Astrocyte of the spinal cord (primary cell): ENCODE measurements at regions not wholly inside any gene's neighbourhood (a gene's known extent, or its start where the extent isn't known, plus 50 kb on each side); places are given as distances from the start of the nearest gene placed in this dataset.

Experiments used
- DNase-seq: peaks from one replicate; pipeline ENCODE4 v3.0.0; 2011; ENCODE audit warnings: low read depth, low spot score
- H3K4me3 ChIP-seq: 2 replicates; pipeline ENCODE4 v1.5.1; 2011; ENCODE audit warnings: low read depth, mild to moderate bottlenecking, low read length, moderate library complexity
- in situ Hi-C: cut with HindIII; loops from 2 replicates; pipeline ENCODE4 v1.10.0; 2017; ENCODE audit warnings: low sequenced_read_pairs
- TF ChIP-seq, protein P1 (sequence below): IDR thresholded peaks from 2 replicates; pipeline ENCODE4 v1.5.1; 2012; ENCODE audit warnings: low read depth, mild to moderate bottlenecking, low read length, inconsistent platforms

DNA sequence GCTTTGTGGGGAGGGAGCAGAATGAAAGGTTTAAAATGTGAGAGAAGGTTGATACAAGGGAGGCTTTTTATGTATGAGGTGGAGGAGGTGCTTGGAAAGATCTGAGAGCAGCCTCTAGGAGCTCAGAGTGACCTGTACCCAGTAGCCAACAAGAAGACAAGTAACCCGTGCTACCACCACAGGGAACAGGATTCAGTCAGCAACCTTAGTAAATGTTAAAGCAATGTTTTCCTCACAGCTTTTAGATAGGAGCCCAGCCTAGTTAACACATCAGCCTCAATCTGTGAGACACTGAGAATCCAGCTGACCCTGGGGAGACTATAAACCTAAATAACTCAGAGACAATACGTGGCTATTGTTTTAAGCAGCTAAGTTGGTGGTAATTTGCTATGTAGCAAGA is 194.9 kb upstream of the NT5C1B start:
- in situ Hi-C loops, result no loop called here
- no peak for DNase-seq
- no peak overlapping the region for H3K4me3 ChIP-seq
- TF ChIP-seq, protein P1, sequence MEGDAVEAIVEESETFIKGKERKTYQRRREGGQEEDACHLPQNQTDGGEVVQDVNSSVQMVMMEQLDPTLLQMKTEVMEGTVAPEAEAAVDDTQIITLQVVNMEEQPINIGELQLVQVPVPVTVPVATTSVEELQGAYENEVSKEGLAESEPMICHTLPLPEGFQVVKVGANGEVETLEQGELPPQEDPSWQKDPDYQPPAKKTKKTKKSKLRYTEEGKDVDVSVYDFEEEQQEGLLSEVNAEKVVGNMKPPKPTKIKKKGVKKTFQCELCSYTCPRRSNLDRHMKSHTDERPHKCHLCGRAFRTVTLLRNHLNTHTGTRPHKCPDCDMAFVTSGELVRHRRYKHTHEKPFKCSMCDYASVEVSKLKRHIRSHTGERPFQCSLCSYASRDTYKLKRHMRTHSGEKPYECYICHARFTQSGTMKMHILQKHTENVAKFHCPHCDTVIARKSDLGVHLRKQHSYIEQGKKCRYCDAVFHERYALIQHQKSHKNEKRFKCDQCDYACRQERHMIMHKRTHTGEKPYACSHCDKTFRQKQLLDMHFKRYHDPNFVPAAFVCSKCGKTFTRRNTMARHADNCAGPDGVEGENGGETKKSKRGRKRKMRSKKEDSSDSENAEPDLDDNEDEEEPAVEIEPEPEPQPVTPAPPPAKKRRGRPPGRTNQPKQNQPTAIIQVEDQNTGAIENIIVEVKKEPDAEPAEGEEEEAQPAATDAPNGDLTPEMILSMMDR, result no peak

DNA sequence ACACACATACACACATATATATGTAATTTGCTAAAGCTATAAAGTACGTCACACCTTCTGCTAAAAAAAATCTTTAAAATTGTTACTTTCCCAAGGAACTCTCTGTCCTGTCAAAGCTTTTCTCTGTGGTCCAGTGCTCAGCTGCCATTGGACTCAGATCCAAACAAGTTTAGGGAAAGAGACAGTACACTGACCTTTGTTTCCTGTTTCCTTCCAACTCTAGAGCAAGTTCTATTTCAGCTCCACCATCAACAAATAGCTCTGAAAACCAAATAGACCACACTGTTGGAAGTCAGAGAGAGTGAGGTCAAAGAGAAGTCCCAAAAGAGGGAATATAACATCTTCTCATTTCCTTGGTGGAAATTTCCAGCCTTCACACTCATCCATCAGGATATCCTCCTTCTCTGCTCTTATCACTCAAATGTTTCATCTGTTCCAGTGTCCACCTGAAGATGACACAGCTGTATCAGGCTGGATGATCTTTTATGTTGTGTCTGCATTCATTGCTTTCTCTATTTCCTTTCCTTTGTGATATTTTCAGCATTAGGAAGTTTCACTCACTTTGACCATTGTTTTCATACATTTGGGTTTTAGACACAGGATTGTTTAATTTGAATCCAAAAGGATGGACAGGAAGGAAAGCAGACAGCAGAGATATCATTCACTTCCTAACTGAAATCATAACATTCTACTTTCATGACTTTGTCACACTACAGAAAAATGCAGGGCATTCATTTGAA is 192.3 kb upstream of the NT5C1B start:
- DNase-seq, result no peak
- H3K4me3 ChIP-seq, result no peak overlapping the region
- TF ChIP-seq, protein P1, result no peak
- in situ Hi-C loops, result no loop called here

DNA sequence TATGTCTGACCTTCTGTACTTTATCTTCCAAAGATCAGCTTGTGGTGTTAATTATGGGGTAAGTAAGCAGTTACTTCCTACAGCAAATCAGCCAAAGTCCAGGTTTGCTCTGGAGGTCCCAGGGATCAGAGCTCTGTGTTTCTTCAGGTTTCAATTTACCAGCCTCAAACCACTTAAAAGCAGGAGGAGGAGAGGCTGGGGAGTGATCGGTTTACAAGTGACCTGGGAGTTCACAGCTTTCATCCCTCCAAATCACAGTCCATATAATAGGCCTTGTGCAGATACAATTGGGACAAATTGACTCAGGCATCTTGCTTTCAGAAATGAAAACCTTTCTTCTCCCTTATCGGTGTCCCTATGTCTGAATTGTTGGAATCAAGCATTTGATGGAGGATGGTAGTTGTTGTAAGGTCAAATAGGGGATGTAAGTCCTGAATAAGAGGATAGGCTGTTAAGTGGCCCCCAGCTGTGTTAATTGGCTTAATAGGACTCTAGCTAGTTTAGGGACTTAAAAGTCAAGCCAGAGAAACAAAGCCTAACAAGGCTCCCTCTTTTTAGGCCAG is 188.0 kb upstream of the NT5C1B start:
- TF ChIP-seq, protein P1, result no peak
- no peak for DNase-seq
- in situ Hi-C loops, result no loop called here
- H3K4me3 ChIP-seq, result no peak overlapping the region

- in situ Hi-C loops, result no loop called here
- no peak for DNase-seq
- TF ChIP-seq, protein P1, result no peak
- H3K4me3 ChIP-seq, result no peak overlapping the region
Measured at GRCh38 chr2:18771212-18771611, 181.8 kb upstream of the NT5C1B start.

DNA sequence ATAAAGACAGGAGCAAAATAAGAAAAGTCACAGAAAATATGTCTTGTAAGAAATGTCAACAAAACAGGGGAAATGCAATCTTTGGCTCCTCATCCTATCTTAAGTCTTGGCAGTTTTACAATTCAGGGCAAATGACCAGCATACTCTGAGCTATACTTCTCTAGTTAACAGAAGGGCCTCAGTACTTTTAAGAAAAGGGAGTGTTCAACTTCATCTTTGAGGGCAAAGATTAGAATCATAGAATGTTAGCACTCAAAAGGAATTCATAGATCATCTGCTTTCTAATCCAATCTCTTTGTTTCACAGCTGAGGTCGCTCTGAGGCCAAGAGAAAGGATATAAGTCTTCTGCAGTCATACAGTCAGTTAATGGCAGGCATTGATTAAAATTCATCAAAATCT is 174.0 kb upstream of the NT5C1B start:
- TF ChIP-seq, protein P1, result no peak
- peak; percentile 56 for DNase-seq
- in situ Hi-C loops, result no loop called here
- no peak overlapping the region for H3K4me3 ChIP-seq

- H3K4me3 ChIP-seq, result no peak overlapping the region
- peak; percentile 68 for DNase-seq
- in situ Hi-C loops, result no loop called here
- TF ChIP-seq, protein P1, result no peak
Measured at GRCh38 chr2:18762667-18763066, 173.3 kb upstream of the NT5C1B start.
